MV-4-11 (cell line): ENCODE measurements at regions not wholly inside any gene's neighbourhood (a gene's known extent, or its start where the extent isn't known, plus 50 kb on each side); places are given as distances from the start of the nearest gene placed in this dataset.

ENCODE experiments used
- DNase-seq: peaks from one replicate; lab custom pipeline; 2025; lab: John Stamatoyannopoulos, UW

DNA sequence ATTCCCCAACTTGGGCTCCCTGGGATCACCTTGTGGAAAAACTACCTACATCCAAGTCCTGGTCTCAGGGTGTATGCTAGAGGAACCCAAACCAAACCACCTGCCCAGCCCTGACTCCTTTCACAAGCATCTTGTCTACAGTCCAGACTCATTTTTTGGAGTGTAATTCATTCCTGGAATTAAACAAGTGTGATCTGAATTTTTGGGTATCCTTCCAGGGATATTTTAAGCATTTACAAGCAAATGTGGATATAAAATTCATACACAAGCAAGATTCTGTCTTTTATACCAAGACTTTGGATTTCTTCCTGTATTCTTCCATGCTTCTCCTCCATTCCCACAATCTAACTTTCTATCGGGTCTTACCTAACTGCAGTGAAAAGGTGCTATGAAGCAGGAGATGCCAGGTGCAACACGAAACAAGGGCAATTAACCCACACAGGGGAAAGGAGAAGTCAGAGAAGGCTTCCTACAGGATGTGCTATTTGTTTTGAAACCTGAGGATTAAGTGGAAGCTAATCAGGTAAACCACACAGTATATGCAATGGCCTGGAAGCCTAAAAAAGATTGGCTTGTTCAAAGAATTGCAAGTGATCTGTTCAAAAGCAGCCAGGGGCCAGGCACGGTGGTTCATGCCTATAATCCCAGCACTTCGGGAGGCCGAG, 417.2 kb upstream of the C16orf82 start:
- DNase-seq: no peak

DNA sequence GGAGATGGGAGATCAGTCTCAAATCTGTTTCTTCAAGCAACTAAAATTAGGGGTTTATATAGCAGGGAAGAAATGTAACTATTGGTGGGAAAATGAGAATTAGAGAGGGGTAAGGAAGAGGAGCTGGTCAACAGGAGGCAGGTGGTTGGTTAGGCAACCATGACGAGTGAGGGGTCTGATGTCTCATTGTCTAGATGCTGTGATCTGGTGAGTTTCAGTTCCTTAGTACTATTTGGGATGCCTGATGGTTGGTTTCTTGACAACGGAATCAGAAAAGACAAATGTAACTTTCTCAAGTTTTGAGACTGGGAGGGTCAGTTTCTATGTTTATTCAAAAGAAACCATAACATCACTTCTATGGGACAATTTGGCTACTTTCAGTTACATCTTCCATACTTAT, 415.3 kb upstream of the C16orf82 start:
- peak; percentile 57 for DNase-seq

DNA sequence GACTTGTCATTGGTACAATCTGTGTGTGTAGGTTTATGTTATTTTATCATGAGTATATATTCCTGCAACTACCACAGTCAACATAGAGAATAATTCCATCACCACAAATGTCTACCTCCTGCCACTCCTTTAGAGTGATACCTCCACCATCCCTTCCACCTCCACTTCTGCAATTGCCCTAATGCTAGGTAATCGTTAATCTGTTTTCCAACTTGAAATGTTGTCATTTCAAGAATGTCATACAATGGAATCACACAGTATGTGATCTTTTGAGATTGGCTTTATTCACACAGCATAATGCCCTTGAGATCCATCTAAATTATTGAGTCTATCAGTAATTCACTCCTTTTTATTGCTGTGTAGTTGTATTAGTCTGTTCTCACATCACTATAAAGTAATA, 414.8 kb upstream of the C16orf82 start:
- no peak for DNase-seq

DNA sequence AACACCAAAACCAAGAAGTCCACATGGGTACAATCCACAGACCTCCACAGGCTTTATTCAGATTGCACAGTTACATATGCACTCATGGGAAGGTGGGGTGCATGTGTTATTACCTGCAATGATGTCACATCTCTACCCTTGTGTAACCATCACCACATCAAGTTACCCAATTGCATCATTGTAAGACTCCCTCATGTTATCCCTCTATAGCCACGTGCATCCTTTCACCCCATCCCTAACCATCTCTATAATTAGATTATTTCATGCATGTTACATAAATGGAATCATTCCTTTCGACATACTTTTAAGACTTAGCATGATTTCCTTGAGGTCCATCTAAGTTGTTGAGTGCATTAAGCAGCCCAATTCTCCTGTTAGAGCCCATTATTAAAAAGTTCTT, 408.2 kb upstream of the C16orf82 start:
- DNase-seq: no peak

DNA sequence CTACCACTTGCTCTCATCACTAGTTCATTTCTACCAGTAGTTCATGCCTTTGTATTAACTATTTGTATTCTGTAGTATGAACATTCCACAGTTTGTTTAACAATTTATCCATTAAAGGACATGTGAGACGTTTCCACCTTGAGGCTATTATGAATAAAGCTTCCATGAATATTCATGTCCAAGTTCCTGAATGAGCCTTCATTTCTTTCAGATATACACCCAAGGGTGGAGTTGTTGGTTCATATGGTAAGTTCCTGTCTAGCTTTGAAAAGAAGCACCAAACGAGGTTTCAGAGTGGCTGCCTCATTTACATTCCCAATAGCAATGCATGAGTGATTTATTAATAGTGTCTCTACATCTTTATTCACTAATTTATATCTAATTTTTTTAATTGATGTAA, 407.8 kb upstream of the C16orf82 start:
- DNase-seq: no peak

DNA sequence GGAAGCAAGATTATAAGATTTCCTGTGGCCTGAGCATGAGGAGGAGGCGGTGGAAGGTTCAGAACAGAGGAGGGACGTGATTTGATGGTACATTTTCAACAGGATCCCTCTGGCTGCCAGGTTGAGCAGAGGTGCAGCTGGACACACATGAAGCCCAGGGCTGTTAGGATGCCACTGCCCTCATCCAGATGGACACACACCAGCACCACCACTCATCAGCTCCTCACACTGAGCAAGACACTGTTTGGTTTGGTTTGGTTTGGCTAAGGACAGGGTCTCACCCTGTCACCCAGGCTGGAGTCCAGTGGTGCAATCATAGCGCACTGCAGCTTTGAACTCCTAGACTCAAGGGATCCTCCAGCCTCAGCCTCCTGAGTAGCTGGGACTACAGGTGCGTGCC, 402.6 kb upstream of the C16orf82 start:
- no peak for DNase-seq

DNA sequence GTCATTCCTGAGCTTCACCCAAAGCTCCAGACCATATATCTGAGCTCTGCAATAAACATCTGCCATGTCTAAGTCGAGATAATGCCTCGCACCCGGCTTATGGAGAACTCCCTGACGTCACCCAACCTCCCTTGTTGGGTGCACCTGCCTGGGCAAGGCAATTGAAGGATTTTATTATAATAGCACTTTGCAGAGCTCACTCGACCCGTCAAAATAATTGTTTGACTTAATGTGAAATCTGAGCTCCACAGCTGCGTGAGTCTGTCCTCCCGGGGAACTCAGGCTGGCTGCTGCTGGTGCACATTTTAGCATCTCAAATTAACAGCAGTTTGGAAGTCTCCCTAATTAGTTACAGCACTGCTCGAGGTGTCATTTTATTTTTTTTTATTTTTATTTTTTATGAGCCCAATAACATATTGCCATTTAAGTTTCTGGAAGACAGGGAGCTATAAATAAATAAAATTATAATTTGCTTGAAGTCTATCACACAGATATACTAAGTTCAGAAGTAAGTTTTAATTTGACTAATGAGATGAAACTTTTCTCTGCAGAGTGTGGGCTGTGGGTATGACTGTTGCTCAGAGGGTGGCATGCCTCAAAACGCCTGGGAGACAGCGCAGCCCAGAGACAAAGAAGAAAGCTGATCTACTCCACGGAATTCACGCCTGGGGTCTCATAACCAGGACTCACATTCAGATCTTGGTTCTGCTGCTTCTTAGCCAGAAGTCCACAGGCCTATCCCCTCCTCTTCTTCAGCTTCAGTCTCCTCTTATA, 401.4 kb upstream of the C16orf82 start:
- DNase-seq: no peak

DNA sequence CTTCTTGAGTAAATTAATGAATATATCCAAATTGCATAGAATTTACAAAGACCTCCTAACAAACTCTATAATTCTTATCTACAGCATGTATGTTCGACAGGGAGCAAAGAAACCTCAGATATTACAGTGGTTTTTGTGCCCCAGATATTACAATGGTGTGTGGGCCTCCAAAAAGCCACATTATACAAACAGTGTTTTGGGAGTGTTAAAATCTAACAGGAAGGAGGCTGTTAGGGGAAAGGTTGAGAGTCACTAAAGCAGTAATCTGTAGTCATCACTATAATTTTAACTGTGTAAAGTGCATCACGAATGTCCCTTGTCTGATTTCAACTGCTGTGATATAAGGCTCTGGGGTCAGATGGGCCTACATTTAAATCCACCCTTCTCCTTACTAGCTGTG, 400.2 kb upstream of the C16orf82 start:
- no peak for DNase-seq

DNA sequence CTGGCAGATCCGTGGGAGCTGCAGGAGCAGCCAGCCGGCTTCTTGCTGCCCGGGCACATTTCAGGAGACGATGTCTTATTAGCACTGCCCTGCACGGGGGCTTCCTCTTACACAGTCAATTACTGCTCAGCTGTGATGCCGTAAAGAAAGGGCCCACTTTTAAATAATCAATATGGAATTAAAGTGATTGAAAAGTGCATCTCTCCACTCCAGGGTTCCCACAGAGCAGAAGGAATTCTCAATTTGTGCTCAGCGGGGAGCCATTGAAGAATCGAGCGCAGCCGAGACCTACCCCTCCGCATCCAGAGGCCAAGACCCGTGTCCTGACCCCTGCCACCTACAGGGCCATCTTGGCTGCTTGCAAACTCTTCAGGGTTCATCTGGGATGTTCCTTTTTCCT, 399.4 kb upstream of the C16orf82 start:
- DNase-seq: no peak

DNA sequence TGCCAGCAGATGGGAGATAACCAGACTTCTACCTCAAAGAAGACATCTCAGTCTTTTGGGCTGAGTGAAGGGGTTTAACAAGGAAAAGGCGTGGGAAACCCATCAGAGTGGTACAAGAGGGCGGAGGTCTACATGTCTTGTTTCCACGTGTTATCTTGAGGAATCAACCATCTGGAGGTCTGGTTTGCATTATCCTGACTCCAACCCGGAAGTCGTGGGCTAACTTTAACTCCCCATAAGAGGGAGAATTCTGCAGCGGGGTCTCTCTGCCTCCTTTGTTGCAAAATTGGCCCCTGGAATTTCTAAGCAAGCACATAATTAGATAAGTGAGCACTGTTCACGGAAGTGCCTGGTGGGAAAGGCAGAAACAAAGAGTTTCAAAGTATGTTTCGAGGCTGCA, 398.7 kb upstream of the C16orf82 start:
- no peak for DNase-seq

DNA sequence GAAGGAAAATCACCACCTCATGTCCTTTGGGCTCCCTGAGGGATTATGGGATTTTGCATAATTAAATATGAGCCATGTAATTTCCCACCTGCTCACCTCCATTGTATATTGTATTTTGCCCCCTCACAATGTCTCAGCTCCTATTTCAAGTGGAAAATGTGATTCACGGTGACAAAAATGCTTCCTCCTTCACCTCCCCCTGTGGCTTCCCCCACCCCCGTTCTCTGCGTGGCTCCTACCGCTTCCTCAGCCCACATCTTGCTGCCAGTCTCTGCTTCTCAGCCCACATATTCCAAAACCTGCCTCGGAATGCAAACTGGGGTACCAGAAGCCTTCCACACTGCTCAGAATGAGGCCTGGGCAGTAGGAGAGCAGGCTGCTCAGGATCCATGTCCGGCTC, 394.5 kb upstream of the C16orf82 start:
- DNase-seq: no peak

DNA sequence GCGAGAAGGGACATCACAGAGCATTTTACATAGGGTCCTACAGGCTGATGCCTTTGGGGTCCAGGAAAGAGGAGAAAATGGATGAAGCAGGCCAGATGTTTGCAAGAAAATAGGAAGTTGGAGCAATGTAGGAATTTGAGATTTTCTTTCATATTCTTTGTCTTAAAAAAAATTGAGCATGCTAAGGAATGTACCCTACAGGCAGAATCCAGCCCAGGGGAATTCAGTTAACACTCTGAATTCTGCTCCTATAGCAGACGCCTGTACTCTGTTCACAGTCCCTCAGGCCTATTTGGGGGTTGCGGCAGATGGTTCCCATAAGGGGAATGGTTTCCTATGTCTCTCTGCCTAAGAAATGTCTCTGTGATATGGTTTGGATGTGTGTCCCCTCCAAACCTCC, 393.7 kb upstream of the C16orf82 start:
- no peak for DNase-seq

DNA sequence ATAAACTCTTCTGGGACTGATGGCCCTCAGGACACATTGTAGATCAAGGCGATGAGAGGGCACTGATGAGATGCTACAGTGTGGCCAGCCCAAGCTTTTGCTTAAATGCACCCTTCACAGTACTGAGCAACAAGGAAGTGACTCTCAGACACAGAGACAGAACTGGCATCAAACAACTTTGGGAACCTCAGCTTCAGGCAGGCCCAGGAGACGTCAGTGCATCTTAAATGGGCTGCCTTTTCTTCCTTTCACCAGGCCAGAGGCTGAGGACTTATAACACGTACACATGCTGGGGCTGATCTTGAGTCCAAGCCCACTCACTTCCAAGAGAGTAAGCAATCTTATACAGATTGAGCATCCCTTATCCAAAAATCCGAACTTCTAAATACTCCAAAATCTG, 386.1 kb upstream of the C16orf82 start:
- DNase-seq: no peak

DNA sequence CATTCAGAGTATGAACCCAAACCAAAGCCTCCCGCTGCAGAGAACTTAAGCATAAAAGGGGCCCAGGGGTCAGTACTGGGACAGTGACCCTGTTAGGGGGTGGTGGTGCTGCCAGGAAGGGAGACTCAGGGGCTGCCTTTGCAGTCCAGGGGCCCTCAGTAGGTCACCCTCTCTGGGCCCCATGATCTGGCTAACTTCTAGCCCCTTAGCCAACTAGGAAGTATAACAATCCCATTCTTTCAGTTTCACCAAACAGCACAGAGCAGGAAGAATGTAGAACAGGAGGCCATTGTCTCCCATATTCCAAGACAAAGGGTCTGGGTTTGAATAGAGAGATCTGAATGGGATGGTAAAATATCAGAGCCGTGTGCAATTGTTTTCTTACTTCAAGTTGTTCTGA, 378.6 kb upstream of the C16orf82 start:
- no peak for DNase-seq

DNA sequence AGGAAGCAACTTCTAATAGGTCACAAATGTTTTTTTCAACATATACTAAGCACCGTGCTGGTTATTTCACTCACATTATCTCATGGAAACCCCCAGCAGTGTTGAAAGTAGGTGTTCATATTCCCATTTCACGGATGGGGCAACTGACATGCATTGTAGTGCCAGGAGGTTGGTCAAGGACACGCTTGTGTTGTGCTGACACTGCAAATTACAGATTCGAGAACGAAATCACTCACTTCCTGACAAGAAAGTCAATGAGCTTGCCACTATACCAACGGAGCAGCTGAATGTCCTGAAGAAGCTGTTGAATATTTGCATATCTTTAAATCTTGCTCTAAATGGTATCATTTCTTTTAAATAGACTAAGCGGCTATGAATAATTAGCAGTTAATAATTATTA, 378.0 kb upstream of the C16orf82 start:
- DNase-seq: no peak

DNA sequence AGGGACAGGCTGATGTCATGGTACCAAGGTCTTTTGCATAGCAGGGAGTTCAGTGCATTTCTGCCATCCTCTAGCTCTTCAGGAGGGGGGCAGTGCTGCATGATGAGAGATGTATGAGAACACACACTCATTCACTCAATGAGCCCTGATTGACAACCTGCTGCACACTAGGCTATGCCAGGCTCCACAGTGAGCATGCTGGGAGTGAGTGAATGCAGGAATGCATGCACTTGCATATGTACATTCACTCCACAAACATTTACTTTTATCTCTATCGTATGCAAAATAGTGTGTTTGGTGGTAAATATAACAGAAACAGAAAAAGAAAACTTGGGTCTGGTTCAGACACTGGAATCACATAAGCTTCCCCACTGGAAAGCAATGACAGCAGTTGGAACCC, 374.1 kb upstream of the C16orf82 start:
- no peak for DNase-seq

DNA sequence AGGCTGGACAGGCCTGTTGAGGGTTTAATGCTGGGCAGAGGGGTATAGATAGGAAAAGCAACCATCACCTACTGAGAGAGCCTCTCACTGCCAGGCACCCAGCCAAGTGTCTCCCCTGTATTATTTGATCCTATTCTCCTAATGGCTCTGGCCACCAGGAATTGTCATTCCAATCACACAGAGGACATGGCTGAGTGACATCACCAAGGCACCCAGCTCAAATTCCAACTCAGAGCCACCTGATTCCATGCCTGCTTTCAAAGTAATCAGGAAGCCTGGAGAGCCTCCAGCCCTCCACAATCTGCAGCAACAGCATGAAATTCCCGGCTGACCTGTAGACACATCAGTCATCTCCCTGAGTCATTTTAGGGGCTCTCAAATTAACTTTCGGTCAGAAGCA, 368.9 kb upstream of the C16orf82 start:
- DNase-seq: no peak

DNA sequence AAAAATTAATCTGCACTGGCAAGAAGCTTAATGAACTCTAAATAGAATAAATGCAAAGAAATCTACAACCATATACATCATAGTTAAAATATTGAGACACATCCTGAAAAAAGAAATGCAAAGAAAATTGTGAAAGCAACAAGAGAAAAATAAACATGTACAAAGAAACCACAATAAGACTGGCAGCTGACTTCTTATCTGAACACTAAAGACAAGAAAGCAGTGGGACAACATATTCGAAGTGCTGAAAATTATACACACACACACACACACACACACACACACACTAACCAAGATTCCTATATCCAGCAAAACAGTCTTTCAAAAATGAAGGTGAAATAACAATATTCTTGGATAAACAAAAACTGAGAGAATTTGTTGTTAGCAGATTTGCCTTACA, 366.5 kb upstream of the C16orf82 start:
- no peak for DNase-seq

DNA sequence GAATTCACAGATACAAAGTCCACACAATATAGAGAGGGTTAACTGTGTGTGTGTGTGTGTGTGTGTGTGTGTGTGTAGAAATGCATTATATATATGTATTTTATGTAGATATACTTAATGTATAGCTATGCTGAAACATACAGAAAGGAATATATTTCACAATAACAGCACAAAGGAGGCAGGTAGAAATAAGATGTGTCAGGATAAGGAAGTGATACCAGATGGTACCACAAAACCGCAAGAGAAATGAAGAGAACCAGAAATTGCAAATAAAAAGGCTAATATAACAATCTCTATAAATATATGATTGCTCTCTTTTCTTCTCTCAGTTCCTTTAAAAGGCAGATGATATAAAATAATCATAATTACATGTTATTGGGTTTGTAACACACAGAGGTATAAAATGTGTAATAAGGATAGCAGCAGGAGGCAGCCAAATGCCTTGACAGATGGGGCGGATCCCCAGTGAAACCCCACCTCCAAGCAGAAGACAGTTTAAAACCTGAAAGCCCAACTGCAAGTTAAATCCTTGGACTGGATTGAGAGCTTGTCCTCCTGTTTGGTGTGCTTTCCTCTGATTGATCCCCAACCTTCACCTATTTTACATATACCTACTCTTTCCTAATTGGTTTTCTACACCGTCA, 365.4 kb upstream of the C16orf82 start:
- DNase-seq: peak; percentile 61

DNA sequence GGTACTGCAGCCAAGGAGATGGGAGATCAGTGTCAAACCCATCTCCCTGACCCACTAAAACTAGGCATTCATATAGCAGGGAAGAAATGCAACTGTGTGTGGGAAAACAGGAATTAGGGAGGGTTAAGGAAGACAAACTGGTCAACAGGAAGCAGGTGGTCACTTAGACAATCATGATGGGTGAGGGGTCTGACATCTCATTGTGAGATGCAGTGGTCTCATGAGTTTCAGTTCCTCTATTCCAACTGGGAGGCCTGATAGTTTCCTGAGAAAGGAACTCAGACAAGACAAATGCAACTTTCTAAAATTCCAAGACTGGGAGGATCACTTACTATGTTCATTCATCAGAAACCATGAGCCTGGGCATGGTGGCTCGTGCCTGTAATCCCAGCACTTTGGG, 361.4 kb upstream of the C16orf82 start:
- peak; percentile 65 for DNase-seq

DNA sequence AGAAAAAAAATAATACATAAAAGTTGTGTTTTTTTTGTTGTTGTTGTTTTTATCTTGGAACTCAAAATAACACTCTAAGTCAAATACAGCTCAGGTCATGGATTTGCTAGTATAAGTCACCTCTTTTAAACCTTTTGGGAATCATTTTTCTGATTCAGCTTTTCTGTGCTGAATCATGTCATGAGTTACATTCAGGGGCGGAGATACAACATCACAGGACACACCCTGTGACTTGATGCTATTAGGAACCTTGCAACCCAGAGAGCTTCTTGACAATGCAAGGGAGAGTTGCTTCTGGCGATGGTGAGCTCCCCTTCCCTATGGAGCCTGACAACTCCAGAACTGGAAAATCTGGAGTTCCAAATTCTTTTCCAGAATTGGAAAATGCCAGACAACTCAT, 358.3 kb upstream of the C16orf82 start:
- DNase-seq: no peak

DNA sequence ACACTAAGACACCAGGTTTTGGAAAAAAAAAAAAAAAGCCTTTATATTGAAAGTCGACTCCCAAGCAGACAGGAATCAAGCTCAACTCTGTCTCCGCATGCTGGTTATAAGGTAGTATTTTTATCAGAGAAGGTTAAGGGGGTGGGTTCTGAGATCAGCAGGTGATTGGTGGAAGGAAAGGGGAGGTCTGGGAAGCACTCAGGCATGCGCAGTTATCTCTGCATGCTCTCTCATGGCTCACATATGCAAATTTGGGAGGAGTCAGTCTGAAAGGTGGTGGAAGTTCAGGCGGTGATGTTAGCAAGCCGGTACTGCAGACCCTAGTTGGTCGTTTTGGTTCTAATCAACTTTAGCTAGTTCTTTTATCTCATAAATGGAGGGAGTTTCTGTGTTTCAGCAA, 357.6 kb upstream of the C16orf82 start:
- no peak for DNase-seq

DNA sequence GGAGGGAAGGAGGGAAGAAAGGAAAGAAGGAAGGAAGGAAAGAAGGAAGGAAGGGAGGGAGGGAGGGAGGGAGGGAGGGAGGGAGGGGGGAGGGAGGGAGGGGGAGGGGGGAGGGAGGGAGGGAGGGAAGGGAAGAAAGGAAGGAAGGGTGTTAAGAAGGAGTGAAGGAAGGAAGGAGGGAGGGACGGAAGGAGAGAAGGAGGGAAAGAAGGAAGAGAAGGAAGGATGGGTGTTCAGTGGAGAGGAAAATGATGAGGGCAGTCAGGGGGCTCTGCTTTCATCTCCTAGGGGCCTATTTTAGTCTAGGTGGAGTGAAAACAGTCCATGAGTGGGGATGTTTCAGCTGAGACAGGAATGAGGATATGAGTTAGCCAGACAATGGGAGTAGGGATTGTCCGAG, 357.0 kb upstream of the C16orf82 start:
- DNase-seq: no peak

DNA sequence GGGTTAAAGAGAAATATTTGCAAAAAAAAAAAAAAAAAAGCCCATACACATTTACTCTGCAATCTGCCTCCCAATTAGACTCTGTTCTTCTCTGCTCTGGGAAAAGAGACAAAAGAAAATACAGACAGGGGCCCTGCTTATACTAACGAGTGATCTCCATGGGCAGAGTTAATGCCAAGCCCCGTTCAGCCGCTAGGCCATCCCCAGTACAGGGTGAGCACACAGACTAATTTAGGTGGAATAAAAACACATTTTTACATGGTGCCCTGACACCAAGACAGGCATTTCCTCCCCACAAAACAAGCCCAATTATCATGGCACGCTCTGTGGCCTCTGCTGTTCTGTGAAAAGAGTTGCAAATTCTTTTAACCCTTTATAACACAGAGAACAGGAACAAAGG, 356.3 kb upstream of the C16orf82 start:
- DNase-seq: peak; percentile 13
